Testis (tissue), 2 donors: ENCODE measurements at regions not wholly inside any gene's neighbourhood (a gene's known extent, or its start where the extent isn't known, plus 50 kb on each side); places are given as distances from the start of the nearest gene placed in this dataset.

Experiments used
- POLR2A ChIP-seq: fragments of 450-650 bp; IDR thresholded peaks from one replicate; pipeline ENCODE4 v1.6.1; 2017; ENCODE audit warnings: antibody characterized with exemption, mild to moderate bottlenecking, moderate library complexity
- TF ChIP-seq, protein P1 (sequence below), 3 experiments: fragments of 450-650 bp in 2 of 3; fragments of 200-600 bp in 1 of 3; sonication (generic) in 1 of 3; IDR thresholded peaks; one replicate each; pipeline ENCODE4 v1.5.1; 2016 to 2019; ENCODE audit warnings: antibody characterized with exemption in 3 of 3, mild to moderate bottlenecking in 2 of 3, moderate library complexity in 1 of 3

DNA sequence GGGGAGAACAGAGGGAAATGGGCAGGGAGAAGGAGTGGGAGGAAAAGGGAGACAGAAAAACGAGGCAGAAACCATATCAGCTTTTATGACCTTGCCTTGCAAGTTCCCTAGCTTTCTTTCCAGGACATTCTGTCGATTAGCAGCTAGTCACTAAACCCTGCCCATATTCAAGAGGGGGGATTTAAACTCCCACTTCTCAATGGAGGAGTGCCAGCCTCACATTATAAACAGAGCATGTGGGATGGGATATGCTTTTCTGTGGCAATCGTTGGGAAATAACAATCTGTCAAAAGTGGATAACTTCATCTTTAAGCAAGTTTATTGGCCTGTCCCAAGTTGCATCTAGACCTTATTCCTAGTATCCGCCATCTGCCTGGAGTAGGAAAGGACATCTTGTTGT lies 57.0 kb upstream of the TMEM170B start:
- TF ChIP-seq, protein P1, sequence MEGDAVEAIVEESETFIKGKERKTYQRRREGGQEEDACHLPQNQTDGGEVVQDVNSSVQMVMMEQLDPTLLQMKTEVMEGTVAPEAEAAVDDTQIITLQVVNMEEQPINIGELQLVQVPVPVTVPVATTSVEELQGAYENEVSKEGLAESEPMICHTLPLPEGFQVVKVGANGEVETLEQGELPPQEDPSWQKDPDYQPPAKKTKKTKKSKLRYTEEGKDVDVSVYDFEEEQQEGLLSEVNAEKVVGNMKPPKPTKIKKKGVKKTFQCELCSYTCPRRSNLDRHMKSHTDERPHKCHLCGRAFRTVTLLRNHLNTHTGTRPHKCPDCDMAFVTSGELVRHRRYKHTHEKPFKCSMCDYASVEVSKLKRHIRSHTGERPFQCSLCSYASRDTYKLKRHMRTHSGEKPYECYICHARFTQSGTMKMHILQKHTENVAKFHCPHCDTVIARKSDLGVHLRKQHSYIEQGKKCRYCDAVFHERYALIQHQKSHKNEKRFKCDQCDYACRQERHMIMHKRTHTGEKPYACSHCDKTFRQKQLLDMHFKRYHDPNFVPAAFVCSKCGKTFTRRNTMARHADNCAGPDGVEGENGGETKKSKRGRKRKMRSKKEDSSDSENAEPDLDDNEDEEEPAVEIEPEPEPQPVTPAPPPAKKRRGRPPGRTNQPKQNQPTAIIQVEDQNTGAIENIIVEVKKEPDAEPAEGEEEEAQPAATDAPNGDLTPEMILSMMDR (IDR thresholded peaks at IDR 0.05): no peak
- no peak for TF ChIP-seq POLR2A
